Transverse colon (tissue), 4 donors: ENCODE measurements at regions not wholly inside any gene's neighbourhood (a gene's known extent, or its start where the extent isn't known, plus 50 kb on each side); places are given as distances from the start of the nearest gene placed in this dataset.

Experiments
- DNase-seq: peaks from one replicate; pipeline ENCODE4 v3.0.0-alpha.2; 2019
- H3K27ac ChIP-seq, 4 donors: fragments of 200-600 bp; sonication (generic); 2 replicates each; pipeline ENCODE4 v1.5.1; 2016 to 2018; ENCODE audit warnings: inconsistent platforms in 4 of 4
- H3K27me3 ChIP-seq: fragments of 200-600 bp; sonication (generic); 2 replicates; pipeline ENCODE4 v1.5.1; 2017; ENCODE audit warnings: inconsistent platforms
- H3K36me3 ChIP-seq, 4 donors: fragments of 200-600 bp; sonication (generic); 2 replicates each; pipeline ENCODE4 v1.5.1; 2017 to 2019; ENCODE audit warnings: inconsistent platforms in 4 of 4
- H3K4me1 ChIP-seq, 4 donors: fragments of 200-600 bp; sonication (generic); 2 replicates each; pipeline ENCODE4 v1.5.1; 2017 to 2020; ENCODE audit warnings: inconsistent platforms in 4 of 4
- H3K4me3 ChIP-seq, 4 donors: fragments of 200-600 bp; sonication (generic); 1 replicate in 1 of 4; 2 replicates in 3 of 4; pipeline versions ENCODE4 v1.5.1 to v1.6.1; 2017 to 2019; ENCODE audit warnings: inconsistent platforms in 4 of 4
- H3K9me3 ChIP-seq, 2 donors: fragments of 200-600 bp; sonication (generic); 2 replicates each; pipeline ENCODE4 v1.5.1; 2017 to 2019; ENCODE audit warnings: inconsistent platforms in 2 of 2
- EP300 ChIP-seq: sonication (generic); formaldehyde crosslinking; IDR thresholded peaks from one replicate; pipeline ENCODE4 v1.6.1; 2017; ENCODE audit warnings: antibody characterized with exemption, low read depth
- POLR2A ChIP-seq: fragments of 450-650 bp; IDR thresholded peaks from one replicate; pipeline ENCODE4 v1.6.1; 2016; ENCODE audit warnings: antibody characterized with exemption, mild to moderate bottlenecking, moderate library complexity
- POLR2AphosphoS5 ChIP-seq, 3 donors: sonication (generic); formaldehyde crosslinking; IDR thresholded peaks; one replicate each; pipeline ENCODE4 v1.6.1; 2016; ENCODE audit warnings: antibody characterized with exemption in 3 of 3
- WGBS, 2 donors: methylation state at CpG; one replicate each; pipeline ENCODE4 v1.1.5; 2018; ENCODE audit warnings: low coverage in 1 of 2; 5-methylcytosine and 5-hydroxymethylcytosine counted together
- in situ Hi-C, 4 donors: fragments of 200-750 bp; cut with MboI; loops; one replicate each; pipeline versions ENCODE4 v1.15.0 to v1.15.1; 2017; ENCODE audit warnings: low sequenced_read_pairs in 3 of 4, low pct_ligation_motif_present in 1 of 4, low pct_unique_long_range_greater_than_20kb in 1 of 4
- intact Hi-C: fragments of 100-400 bp; cut with DNase I; formaldehyde crosslinking; loops from one replicate; pipeline ENCODE4 v1.15.1; 2023; ENCODE audit warnings: low total_unique reads
- TF ChIP-seq, protein P1 (sequence below), 5 experiments: fragments of 200-600 bp in 3 of 5; fragments of 450-650 bp in 2 of 5; sonication (generic) in 3 of 5; IDR thresholded peaks; 1 replicate in 2 of 5; 2 replicates in 3 of 5; pipeline ENCODE4 v1.5.1; 2016 to 2017; ENCODE audit warnings: antibody characterized with exemption in 5 of 5, inconsistent platforms in 3 of 5, mild to moderate bottlenecking in 2 of 5, moderate library complexity in 1 of 5

DNA sequence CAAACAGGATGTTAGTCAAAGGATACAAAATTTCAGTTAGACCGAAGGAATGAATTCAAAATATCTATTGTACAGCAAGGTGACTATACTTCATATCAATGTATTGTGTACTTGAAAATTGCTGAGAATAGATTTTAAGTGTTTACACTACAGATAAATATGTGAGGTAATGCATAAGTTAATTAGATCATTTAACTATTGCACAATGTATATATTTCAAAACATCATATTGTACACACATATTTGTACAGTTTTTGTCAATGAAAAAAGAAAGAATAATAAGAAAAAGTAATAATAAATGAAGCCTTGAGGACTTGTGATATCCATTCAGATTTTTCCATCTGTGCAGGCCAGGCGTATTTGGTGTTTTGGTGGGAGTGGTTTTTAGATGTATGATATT, 367.4 kb upstream of the SNX7 start:
- 92 to 93% methylated on average over 2 of the region's 2 CpGs for WGBS, 2 donors
- in situ Hi-C loops: no loop called here

DNA sequence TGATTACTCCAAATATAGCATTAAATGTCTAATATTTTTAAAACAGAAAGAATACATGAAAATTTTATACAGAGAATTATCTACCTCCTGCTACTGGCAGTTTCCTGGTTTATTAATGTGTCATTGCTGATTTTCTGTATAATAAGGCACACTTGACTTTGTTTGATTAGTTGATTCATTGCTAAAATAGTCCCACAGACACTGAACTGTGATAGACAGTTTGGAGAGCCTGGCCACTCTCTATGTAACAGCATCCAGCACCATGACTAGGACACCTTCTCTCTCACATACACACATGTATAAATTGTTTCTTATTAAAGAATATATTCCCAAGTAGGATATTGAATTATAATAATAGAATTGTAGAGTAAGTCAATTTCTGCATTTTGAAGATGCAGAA, 368.5 kb upstream of the SNX7 start:
- no peak overlapping the region for H3K27ac ChIP-seq
- H3K36me3 ChIP-seq: no peaks in the 10 kb centered on the region
- in situ Hi-C loops: no loop called here
- no peak overlapping the region for H3K4me3 ChIP-seq
- no peaks in the 10 kb centered on the region for H3K4me1 ChIP-seq
- H3K27me3 ChIP-seq: no peaks in the 10 kb centered on the region
- no peak for DNase-seq
- H3K9me3 ChIP-seq: no peaks in the 10 kb centered on the region
- intact Hi-C loops: no loop called here
- TF ChIP-seq EP300 (no peak), POLR2A (no peak), POLR2AphosphoS5 (IDR thresholded peaks at IDR 0.05) (no peak)
- TF ChIP-seq, protein P1, sequence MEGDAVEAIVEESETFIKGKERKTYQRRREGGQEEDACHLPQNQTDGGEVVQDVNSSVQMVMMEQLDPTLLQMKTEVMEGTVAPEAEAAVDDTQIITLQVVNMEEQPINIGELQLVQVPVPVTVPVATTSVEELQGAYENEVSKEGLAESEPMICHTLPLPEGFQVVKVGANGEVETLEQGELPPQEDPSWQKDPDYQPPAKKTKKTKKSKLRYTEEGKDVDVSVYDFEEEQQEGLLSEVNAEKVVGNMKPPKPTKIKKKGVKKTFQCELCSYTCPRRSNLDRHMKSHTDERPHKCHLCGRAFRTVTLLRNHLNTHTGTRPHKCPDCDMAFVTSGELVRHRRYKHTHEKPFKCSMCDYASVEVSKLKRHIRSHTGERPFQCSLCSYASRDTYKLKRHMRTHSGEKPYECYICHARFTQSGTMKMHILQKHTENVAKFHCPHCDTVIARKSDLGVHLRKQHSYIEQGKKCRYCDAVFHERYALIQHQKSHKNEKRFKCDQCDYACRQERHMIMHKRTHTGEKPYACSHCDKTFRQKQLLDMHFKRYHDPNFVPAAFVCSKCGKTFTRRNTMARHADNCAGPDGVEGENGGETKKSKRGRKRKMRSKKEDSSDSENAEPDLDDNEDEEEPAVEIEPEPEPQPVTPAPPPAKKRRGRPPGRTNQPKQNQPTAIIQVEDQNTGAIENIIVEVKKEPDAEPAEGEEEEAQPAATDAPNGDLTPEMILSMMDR (IDR thresholded peaks at IDR 0.05): no peak

More for the DNA sequence above, 367.4 kb upstream of the SNX7 start:
- Histone ChIP-seq H3K4me1 (no peaks in the 10 kb centered on the region), H3K4me3 (no peak overlapping the region), H3K27ac (no peak overlapping the region), H3K36me3 (no peaks in the 10 kb centered on the region), H3K9me3 (no peaks in the 10 kb centered on the region), H3K27me3 (no peaks in the 10 kb centered on the region)
- TF ChIP-seq POLR2A (no peak), EP300 (no peak), POLR2AphosphoS5 (IDR thresholded peaks at IDR 0.05) (no peak)
- TF ChIP-seq, protein P1 (IDR thresholded peaks at IDR 0.05): no peak
- intact Hi-C loops: no loop called here
- DNase-seq: no peak

DNA sequence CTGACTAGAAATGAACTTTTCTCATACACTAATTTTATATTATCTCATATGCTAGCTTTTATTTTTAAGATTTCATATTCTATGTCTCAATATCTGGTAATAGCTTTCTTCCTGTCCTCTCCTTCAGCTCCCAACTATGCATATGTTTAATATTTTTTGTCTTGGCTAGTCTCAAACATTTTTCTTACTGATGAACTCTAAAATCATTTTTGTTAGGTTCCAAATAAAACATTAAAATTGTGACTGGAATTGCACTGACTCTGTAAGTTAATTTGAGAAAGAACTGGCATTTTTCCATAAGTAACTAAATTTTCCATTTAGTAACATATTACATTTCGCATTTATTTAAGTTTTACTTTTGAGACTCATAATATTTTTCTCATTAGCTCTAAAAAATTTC, 368.5 kb upstream of the DPYD start:
- TF ChIP-seq POLR2A (no peak), POLR2AphosphoS5 (IDR thresholded peaks at IDR 0.05) (no peak), EP300 (no peak)
- TF ChIP-seq, protein P1 (IDR thresholded peaks at IDR 0.05): no peak
- H3K27ac ChIP-seq: no peak overlapping the region
- no peaks in the 10 kb centered on the region for H3K36me3 ChIP-seq
- no peaks in the 10 kb centered on the region for H3K27me3 ChIP-seq
- DNase-seq: no peak
- H3K4me3 ChIP-seq: no peak overlapping the region
- in situ Hi-C loops (no loop called here), intact Hi-C loops (no loop called here)
- H3K4me1 ChIP-seq: no peaks in the 10 kb centered on the region
- WGBS, 2 donors: 87 to 91% methylated on average over 1 of the region's 1 CpG
- no peaks in the 10 kb centered on the region for H3K9me3 ChIP-seq

DNA sequence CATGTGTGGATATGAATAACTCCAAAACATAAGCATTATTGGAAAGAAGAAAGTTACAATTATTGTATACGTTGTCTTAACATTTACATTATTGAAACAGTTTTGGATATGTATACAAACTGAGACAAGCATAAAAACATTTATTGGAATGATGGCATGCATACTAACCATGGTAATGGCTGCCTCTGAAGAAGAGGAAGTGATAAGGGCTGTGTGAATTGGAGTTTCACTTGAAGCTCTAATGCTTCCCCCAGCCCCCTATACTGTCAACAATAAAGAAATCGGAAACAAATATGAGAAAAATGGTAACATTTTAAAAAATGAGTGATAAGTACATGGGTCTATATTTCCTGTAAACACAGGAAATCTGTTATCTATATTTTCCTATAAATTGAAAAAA, 367.7 kb upstream of the DPYD start:
- no peak for DNase-seq
- no peaks in the 10 kb centered on the region for H3K9me3 ChIP-seq
- H3K27ac ChIP-seq: no peak overlapping the region
- no peaks in the 10 kb centered on the region for H3K36me3 ChIP-seq
- H3K4me3 ChIP-seq: no peak overlapping the region
- intact Hi-C loops (no loop called here), in situ Hi-C loops (no loop called here)
- WGBS, 2 donors: 85 to 88% methylated on average over 2 of the region's 2 CpGs
- TF ChIP-seq, protein P1 (IDR thresholded peaks at IDR 0.05): no peak
- TF ChIP-seq EP300: no peak
- no peak for TF ChIP-seq POLR2AphosphoS5 (IDR thresholded peaks at IDR 0.05)
- TF ChIP-seq POLR2A: no peak
- no peaks in the 10 kb centered on the region for H3K27me3 ChIP-seq
- H3K4me1 ChIP-seq: no peaks in the 10 kb centered on the region
